Upper lobe of left lung (tissue), 6 donors: ENCODE measurements at regions not wholly inside any gene's neighbourhood (a gene's known extent, or its start where the extent isn't known, plus 50 kb on each side); places are given as distances from the start of the nearest gene placed in this dataset.

Experiments used
- ATAC-seq, 2 donors: fragments of 200-7000 bp; cut with Tn5 transposase; one replicate each; pipeline ENCODE4 v1.9.1; 2022; ENCODE audit warnings: mild to moderate bottlenecking in 2 of 2, moderate library complexity in 2 of 2; ENCODE audit not compliant: low FRiP score in 2 of 2
- DNase-seq, 2 donors: peaks; one replicate each; pipeline ENCODE4 v3.0.0-alpha.2; 2019 to 2020
- H3K27ac ChIP-seq, 4 donors: fragments of 200-600 bp; sonication (generic); one replicate each; pipeline ENCODE4 v1.5.1; 2016 to 2019
- H3K27me3 ChIP-seq, 4 donors: fragments of 200-600 bp; sonication (generic); one replicate each; pipeline ENCODE4 v1.5.1; 2017 to 2019
- H3K36me3 ChIP-seq, 4 donors: fragments of 200-600 bp; sonication (generic); one replicate each; pipeline ENCODE4 v1.5.1; 2016 to 2019
- H3K4me1 ChIP-seq, 4 donors: fragments of 200-600 bp; sonication (generic); one replicate each; pipeline ENCODE4 v1.5.1; 2018 to 2019
- H3K4me3 ChIP-seq, 4 donors: fragments of 200-600 bp; sonication (generic); one replicate each; pipeline ENCODE4 v1.5.1; 2017 to 2019; ENCODE audit warnings: mild to moderate bottlenecking in 2 of 4, moderate library complexity in 1 of 4
- H3K9me3 ChIP-seq, 4 donors: fragments of 200-600 bp; sonication (generic); one replicate each; pipeline ENCODE4 v1.5.1; 2018 to 2019
- EP300 ChIP-seq, 4 donors: sonication (generic); formaldehyde crosslinking; IDR thresholded peaks; one replicate each; pipeline ENCODE4 v1.5.1; 2017; ENCODE audit warnings: antibody characterized with exemption in 4 of 4, control low read depth in 2 of 4
- POLR2A ChIP-seq, 4 donors: fragments of 450-650 bp; IDR thresholded peaks; one replicate each; pipeline ENCODE4 v1.5.1; 2016 to 2017; ENCODE audit warnings: antibody characterized with exemption in 4 of 4, mild to moderate bottlenecking in 2 of 4
- POLR2AphosphoS5 ChIP-seq, 2 donors: sonication (generic); formaldehyde crosslinking; IDR thresholded peaks; one replicate each; pipeline ENCODE4 v1.5.1; 2017; ENCODE audit warnings: antibody characterized with exemption in 2 of 2
- WGBS, 2 donors: methylation state at CpG; one replicate each; pipeline ENCODE4 v1.1.5; 2017 to 2018; 5-methylcytosine and 5-hydroxymethylcytosine counted together
- TF ChIP-seq, protein P1 (sequence below), 6 experiments: fragments of 450-650 bp in 4 of 6; fragments of 200-600 bp in 2 of 6; sonication (generic) in 2 of 6; IDR thresholded peaks; one replicate each; pipeline ENCODE4 v1.5.1; 2016 to 2019; ENCODE audit warnings: antibody characterized with exemption in 6 of 6
- donor health status: DM: no; HTN: no; CAD: no; lungs with moderate emphysema.
- donor health status: DM: no; HTN: yes; CAD: no; lungs with severe emphysema.

DNA sequence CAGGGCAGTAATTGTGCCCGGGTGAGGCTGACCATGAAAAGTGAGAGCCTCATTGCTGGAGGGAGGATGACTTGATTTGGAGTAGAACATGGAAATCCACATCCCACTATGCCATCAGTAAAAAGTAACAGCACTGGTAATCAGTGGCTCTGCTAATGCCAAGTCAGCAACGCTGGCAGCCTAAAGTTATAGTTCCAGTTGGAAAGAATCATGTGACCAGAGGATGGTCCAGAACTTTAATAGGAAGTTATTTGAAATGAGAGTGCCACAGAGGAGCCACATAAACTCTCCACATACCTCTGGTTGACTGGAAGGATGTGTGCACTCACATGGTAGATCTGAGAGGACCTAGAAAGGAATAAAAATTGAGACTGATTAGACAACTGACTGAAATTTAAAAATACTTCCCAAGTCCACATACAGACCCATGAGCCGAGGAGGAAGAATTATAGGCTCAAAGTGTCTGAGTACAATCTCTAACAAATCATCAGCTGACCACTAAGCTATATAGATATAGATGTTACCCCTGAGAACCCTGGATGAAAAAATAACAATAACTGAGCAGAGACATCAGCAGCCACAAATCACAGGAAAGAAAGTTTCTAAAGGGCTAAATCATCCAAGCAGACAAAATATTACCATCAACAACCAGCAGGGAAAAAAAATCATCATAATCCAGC lies 346.8 kb downstream of the STK39 start:
- Histone ChIP-seq H3K27ac (no peak overlapping the region), H3K9me3 (no peaks in the 10 kb centered on the region), H3K4me1 (no peaks in the 10 kb centered on the region), H3K27me3 (no peaks in the 10 kb centered on the region), H3K36me3 (no peaks in the 10 kb centered on the region), H3K4me3 (no peak overlapping the region)
- DNase-seq (no peak), ATAC-seq (no peak)
- TF ChIP-seq EP300 (IDR thresholded peaks at IDR 0.05) (no peak), POLR2AphosphoS5 (IDR thresholded peaks at IDR 0.05) (no peak), POLR2A (IDR thresholded peaks at IDR 0.05) (no peak)
- TF ChIP-seq, protein P1, sequence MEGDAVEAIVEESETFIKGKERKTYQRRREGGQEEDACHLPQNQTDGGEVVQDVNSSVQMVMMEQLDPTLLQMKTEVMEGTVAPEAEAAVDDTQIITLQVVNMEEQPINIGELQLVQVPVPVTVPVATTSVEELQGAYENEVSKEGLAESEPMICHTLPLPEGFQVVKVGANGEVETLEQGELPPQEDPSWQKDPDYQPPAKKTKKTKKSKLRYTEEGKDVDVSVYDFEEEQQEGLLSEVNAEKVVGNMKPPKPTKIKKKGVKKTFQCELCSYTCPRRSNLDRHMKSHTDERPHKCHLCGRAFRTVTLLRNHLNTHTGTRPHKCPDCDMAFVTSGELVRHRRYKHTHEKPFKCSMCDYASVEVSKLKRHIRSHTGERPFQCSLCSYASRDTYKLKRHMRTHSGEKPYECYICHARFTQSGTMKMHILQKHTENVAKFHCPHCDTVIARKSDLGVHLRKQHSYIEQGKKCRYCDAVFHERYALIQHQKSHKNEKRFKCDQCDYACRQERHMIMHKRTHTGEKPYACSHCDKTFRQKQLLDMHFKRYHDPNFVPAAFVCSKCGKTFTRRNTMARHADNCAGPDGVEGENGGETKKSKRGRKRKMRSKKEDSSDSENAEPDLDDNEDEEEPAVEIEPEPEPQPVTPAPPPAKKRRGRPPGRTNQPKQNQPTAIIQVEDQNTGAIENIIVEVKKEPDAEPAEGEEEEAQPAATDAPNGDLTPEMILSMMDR (IDR thresholded peaks at IDR 0.05), result no peak
- WGBS, 2 donors, result 91 to 93% methylated on average over 3 of the region's 3 CpGs

GRCh38 chr2:167898340-167898739 lies 349.1 kb downstream of the STK39 start:
- 82 to 96% methylated on average over 3 of the region's 3 CpGs for WGBS, 2 donors
- Histone ChIP-seq H3K36me3 (no peaks in the 10 kb centered on the region), H3K4me1 (no peaks in the 10 kb centered on the region), H3K4me3 (no peak overlapping the region), H3K9me3 (no peaks in the 10 kb centered on the region), H3K27ac (no peak overlapping the region), H3K27me3 (no peaks in the 10 kb centered on the region)
- ATAC-seq (no peak), DNase-seq (no peak)
- TF ChIP-seq POLR2AphosphoS5 (IDR thresholded peaks at IDR 0.05) (no peak), EP300 (IDR thresholded peaks at IDR 0.05) (no peak), POLR2A (IDR thresholded peaks at IDR 0.05) (no peak)
- TF ChIP-seq, protein P1 (IDR thresholded peaks at IDR 0.05), result no peak

GRCh38 chr2:167891841-167892240 lies 355.6 kb downstream of the STK39 start:
- DNase-seq, result no peak
- Histone ChIP-seq H3K4me1 (no peaks in the 10 kb centered on the region), H3K9me3 (no peaks in the 10 kb centered on the region), H3K4me3 (no peak overlapping the region), H3K27me3 (no peaks in the 10 kb centered on the region), H3K36me3 (no peaks in the 10 kb centered on the region), H3K27ac (no peak overlapping the region)
- TF ChIP-seq POLR2A (IDR thresholded peaks at IDR 0.05), result no peak
- no peak for TF ChIP-seq POLR2AphosphoS5 (IDR thresholded peaks at IDR 0.05)
- TF ChIP-seq, protein P1 (IDR thresholded peaks at IDR 0.05), result no peak
- 90 to 96% methylated on average over 5 of the region's 5 CpGs for WGBS, 2 donors
- ATAC-seq, result no peak

- no peak for ATAC-seq
- H3K9me3 ChIP-seq, result no peaks in the 10 kb centered on the region
- no peaks in the 10 kb centered on the region for H3K4me1 ChIP-seq
- no peaks in the 10 kb centered on the region for H3K36me3 ChIP-seq
- TF ChIP-seq EP300 (IDR thresholded peaks at IDR 0.05) (no peak), POLR2AphosphoS5 (IDR thresholded peaks at IDR 0.05) (no peak), POLR2A (IDR thresholded peaks at IDR 0.05) (no peak)
- TF ChIP-seq, protein P1 (IDR thresholded peaks at IDR 0.05), result no peak
- no peaks in the 10 kb centered on the region for H3K27me3 ChIP-seq
- no peak for DNase-seq
- 81 to 89% methylated on average over 2 of the region's 2 CpGs for WGBS, 2 donors
- no peak overlapping the region for H3K27ac ChIP-seq
- no peak overlapping the region for H3K4me3 ChIP-seq
These were observed 356.7 kb downstream of the STK39 start for GRCh38 chr2:167890739-167891138.

DNA sequence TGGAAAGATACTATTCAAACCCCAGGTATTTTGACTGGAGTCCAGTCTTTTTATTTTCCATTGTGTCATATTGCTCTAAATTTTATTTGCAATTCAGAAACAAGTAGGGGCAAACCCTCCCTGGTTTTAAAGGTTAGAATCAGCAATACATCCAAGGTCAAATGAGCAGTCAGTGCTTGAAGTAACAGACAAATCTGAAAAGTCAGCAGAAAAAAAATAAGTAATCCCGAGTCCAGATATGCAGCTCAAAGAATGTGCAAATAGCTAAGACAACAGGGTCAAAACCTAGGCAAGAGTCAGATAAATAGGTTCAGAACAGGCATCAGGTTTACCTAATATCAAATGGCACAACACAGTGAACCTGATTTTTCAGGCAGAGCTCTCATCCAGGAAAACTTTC lies 367.0 kb downstream of the STK39 start:
- Histone ChIP-seq H3K27me3 (no peaks in the 10 kb centered on the region), H3K27ac (no peak overlapping the region), H3K4me3 (no peak overlapping the region), H3K9me3 (no peaks in the 10 kb centered on the region), H3K4me1 (no peaks in the 10 kb centered on the region), H3K36me3 (no peaks in the 10 kb centered on the region)
- ATAC-seq (no peak), DNase-seq (no peak)
- 75 to 83% methylated on average over 1 of the region's 1 CpG for WGBS, 2 donors
- TF ChIP-seq, protein P1 (IDR thresholded peaks at IDR 0.05), result no peak
- no peak for TF ChIP-seq EP300 (IDR thresholded peaks at IDR 0.05)
- no peak for TF ChIP-seq POLR2A (IDR thresholded peaks at IDR 0.05)
- no peak for TF ChIP-seq POLR2AphosphoS5 (IDR thresholded peaks at IDR 0.05)
